Fibroblast of pulmonary artery (primary cell): ENCODE measurements at regions not wholly inside any gene's neighbourhood (a gene's known extent, or its start where the extent isn't known, plus 50 kb on each side); places are given as distances from the start of the nearest gene placed in this dataset.

Experiments used
- DNase-seq: peaks from one replicate; pipeline ENCODE4 v3.0.0-alpha.2; 2010; ENCODE audit warnings: low read depth
- H3K4me3 ChIP-seq: replicated peaks from 2 replicates; pipeline ENCODE4 v1.5.1; 2011; ENCODE audit warnings: low read depth, mild to moderate bottlenecking, control low read depth, low read length, moderate library complexity
- CTCF ChIP-seq: IDR thresholded peaks from 2 replicates; pipeline ENCODE4 v1.5.1; 2011; ENCODE audit warnings: mild to moderate bottlenecking, control low read depth, low read length, inconsistent platforms; ENCODE audit errors: missing control alignments

- DNase-seq, result no peak
- no peak for TF ChIP-seq CTCF
- no peak overlapping the region for H3K4me3 ChIP-seq
These were observed 245.9 kb downstream of the POM121L12 start for GRCh38 chr7:53281312-53281711.

- no peak for TF ChIP-seq CTCF
- no peak for DNase-seq
- H3K4me3 ChIP-seq, result no peak overlapping the region
These were observed 256.9 kb downstream of the POM121L12 start for GRCh38 chr7:53292341-53292740.

DNA sequence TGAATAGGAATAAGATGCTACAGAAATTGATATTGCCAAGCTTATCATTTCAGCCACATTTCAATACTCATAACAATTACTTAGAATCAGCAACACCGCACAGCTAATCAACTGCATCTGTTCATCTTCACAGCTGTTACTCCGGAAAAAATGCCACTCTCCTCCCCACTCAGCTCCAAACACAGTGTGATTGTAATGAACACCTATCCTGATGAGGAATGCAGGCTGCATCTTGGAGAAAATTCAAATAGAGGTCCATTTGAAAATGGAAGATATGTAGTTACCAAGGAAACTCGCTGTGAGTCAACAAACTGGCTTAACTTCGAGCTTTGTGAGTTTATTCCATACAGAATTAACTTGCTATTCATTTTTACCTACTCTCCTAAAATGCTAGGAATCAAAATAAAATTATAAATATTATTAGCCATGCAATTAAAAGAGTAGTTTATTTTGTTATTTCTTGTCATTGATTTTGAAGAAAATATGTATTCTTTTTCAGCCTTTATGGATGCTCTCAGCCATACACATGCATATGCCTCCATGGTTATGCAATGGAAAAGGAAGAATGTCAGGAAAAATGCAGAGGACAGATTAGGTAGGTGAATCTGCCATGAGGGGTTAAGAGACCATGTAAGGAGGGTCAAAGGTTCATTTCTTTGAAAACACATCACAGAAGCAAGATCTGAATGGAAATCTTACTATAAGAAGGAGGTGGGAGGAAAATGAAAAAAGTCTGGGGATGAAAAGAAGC is 267.2 kb downstream of the POM121L12 start:
- DNase-seq, result no peak
- H3K4me3 ChIP-seq, result no peak overlapping the region
- TF ChIP-seq CTCF, result no peak

- TF ChIP-seq CTCF, result no peak
- DNase-seq, result no peak
- H3K4me3 ChIP-seq, result no peak overlapping the region
These were observed 268.3 kb downstream of the POM121L12 start for GRCh38 chr7:53303781-53304180.

DNA sequence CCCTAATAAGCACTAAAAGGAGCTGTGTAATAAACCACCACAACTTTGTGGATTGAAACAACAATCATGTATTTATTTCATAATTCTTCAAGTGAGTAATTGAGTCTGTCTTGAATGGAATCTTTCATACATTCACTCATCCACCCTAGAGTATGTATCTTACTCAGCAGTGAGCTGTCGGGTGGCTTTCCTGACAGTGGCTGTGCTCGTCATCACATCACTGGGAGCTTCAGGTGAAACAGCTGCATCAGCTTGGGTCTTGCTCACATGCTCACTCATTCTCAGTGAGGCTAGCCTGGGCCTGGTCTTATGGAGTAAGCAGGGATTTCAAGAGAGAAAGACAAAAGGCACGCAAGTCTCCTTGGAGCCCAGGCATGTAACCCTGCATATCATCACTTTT is 271.4 kb downstream of the POM121L12 start:
- no peak for TF ChIP-seq CTCF
- no peak overlapping the region for H3K4me3 ChIP-seq
- no peak for DNase-seq

- no peak for TF ChIP-seq CTCF
- DNase-seq, result no peak
- no peak overlapping the region for H3K4me3 ChIP-seq
These were observed 275.8 kb downstream of the POM121L12 start for GRCh38 chr7:53311205-53311604.

GRCh38 chr7:53315981-53316380 is 280.5 kb downstream of the POM121L12 start:
- DNase-seq, result no peak
- no peak for TF ChIP-seq CTCF

More at GRCh38 chr7:53315981-53316380, 280.5 kb downstream of the POM121L12 start:
- no peak overlapping the region for H3K4me3 ChIP-seq
